ENCODE measurements at regions not wholly inside any gene's neighbourhood (a gene's known extent, or its start where the extent isn't known, plus 50 kb on each side); places are given as distances from the start of the nearest gene placed in this dataset.
"Not testable (repeated sequence)": the region's sequence is repeated elsewhere in the genome, so short reads cannot be mapped to it uniquely, and the experiment has no call there.

DNA sequence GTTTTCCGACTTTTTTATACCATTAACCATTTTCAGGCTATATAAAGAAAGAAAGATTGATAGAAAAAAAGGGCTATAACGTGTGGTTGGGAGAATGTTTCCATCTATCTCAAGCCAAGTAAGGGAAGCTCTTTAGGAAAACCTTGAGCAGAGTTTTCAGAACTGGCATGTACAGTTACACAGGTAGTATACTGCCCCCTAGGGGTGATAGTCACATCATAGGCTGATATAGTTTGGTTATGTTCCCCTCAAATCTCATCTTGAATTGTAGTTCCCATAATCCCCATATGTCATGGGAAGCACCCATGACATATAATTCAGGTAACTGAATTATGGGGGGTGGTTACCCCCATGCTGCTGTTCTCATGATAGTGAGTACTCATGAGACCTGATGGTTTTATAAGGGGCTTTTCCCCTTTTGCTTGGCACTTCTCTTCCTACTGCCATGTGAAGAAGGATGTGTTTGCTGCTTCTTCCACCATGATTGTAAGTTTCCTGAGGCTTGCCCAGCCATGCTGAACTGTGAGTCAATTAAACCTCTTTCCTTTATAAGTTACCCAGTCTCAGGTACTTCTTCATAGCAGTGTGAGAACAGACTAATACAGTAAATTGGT, 186.8 kb downstream of the TMA16 start:
- TF ChIP-seq CTCF (IDR thresholded peaks at IDR 0.05; ENCODE audit: insufficient read depth, low read depth, low read length) = peak; percentile 47
- no peak overlapping the region for H3K4me3 ChIP-seq (ENCODE audit: low read depth, low read length)
- DNase-seq (ENCODE audit: low read depth) = peak; percentile 22

GRCh38 chr4:163688856-163689255, 194.4 kb downstream of the TMA16 start:
- no peak for TF ChIP-seq CTCF (IDR thresholded peaks at IDR 0.05; ENCODE audit: insufficient read depth, low read depth, low read length)
- no peak for DNase-seq (ENCODE audit: low read depth)
- H3K4me3 ChIP-seq (ENCODE audit: low read depth, low read length) = no peak overlapping the region

DNA sequence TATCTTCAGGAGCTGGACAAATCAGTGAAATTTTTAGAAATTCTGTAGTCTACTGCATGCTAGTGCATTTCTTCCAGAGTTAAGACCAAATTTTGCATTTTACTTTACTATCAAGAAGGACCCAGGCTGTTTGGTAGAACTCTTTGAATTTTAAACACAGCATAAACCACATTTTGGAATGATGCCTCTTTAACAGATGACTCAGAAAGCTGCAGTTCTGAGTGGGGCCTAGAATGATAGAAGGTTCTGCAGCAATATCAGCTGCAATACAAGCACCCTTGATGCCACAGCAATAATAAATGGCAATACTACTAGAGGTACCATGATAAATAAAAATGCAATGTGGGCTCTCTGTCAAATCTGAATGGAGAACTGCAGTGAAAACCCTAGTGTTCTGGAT, 198.7 kb downstream of the TMA16 start:
- no peak for DNase-seq (ENCODE audit: low read depth)

DNA sequence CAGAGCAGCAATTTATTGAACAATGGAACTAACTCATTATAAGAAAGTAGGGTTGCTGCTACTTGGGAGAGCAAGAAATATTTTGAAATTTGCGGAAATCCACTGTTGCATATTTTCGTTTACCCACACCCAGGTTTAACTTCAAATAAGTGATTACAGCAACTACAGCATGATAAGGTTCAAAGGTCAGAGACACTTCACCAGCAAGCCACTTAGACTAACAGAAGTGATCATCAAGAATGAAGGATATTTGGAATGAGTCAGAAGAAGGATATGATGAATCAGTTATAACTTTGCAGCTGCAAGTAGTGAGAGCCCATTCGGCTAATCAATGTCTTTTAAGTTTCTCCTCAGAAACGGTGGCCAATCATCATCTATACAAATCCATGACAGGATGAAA, 199.3 kb downstream of the TMA16 start:
- no peak overlapping the region for H3K4me3 ChIP-seq (ENCODE audit: low read depth, low read length)
- DNase-seq (ENCODE audit: low read depth) = peak; percentile 8
- no peak for TF ChIP-seq CTCF (IDR thresholded peaks at IDR 0.05; ENCODE audit: insufficient read depth, low read depth, low read length)

More for the DNA sequence above, 198.7 kb downstream of the TMA16 start:
- H3K4me3 ChIP-seq (ENCODE audit: low read depth, low read length) = no peak overlapping the region
- no peak for TF ChIP-seq CTCF (IDR thresholded peaks at IDR 0.05; ENCODE audit: insufficient read depth, low read depth, low read length)

- H3K4me3 ChIP-seq (ENCODE audit: low read depth, low read length) = no peak overlapping the region
- no peak for TF ChIP-seq CTCF (IDR thresholded peaks at IDR 0.05; ENCODE audit: insufficient read depth, low read depth, low read length)
- DNase-seq (ENCODE audit: low read depth) = peak; percentile 22
Measured at GRCh38 chr4:163694385-163694784, 199.9 kb downstream of the TMA16 start.

GRCh38 chr4:163697121-163697520, 202.6 kb downstream of the TMA16 start:
- TF ChIP-seq CTCF (IDR thresholded peaks at IDR 0.05; ENCODE audit: insufficient read depth, low read depth, low read length) = no peak
- peak; percentile 29 for DNase-seq (ENCODE audit: low read depth)
- H3K4me3 ChIP-seq (ENCODE audit: low read depth, low read length) = no peak overlapping the region

DNA sequence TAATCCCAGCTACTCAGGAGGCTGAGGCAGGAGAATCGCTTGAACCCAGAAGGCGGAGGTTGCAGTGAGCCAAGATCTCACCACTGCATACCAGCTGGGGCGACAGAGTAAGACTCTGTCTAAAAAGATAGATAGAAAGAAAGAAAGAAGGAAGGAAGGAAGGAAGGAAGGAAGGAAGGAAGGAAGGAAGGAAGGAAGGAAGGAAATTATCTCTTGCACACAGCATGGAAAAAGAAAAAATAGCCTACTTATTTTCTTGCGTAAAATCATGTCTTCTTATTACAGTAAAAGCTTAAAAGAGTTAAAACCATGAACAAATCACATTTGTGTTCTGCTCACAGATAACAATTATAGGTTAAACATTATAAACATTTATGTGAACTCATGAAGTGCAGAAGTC, 205.9 kb downstream of the TMA16 start:
- DNase-seq (ENCODE audit: low read depth); H3K4me3 ChIP-seq (ENCODE audit: low read depth, low read length): not testable (repeated sequence)

All from fibroblast of villous mesenchyme (primary cell).